D721Med (cell line): ENCODE measurements at regions not wholly inside any gene's neighbourhood (a gene's known extent, or its start where the extent isn't known, plus 50 kb on each side); places are given as distances from the start of the nearest gene placed in this dataset.

ENCODE experiments used
- DNase-seq: peaks from one replicate; pipeline ENCODE4 v3.0.0; 2011; ENCODE audit warnings: low spot score; ENCODE audit not compliant: insufficient read length
- FAIRE-seq: peaks from 2 replicates; lab custom pipeline; 2011; peaks lifted over from hg19 to GRCh38; lab: Jason Lieb, UNC
- CTCF ChIP-seq: IDR thresholded peaks from 2 replicates; pipeline ENCODE4 v1.5.1; 2012; ENCODE audit warnings: mild to moderate bottlenecking, control low read depth; ENCODE audit not compliant: insufficient read depth; ENCODE audit errors: missing control alignments

- DNase-seq: no peak
- no peak for TF ChIP-seq CTCF
- no peak for FAIRE-seq
Observed at GRCh38 chr4:180430283-180430682, 1812.9 kb upstream of the TENM3 start.

- no peak for TF ChIP-seq CTCF
- no peak for FAIRE-seq
- no peak for DNase-seq
Observed at GRCh38 chr4:180434131-180434895, 1808.9 kb upstream of the TENM3 start.

GRCh38 chr4:180436361-180436760 lies 1806.8 kb upstream of the TENM3 start:
- no peak for TF ChIP-seq CTCF
- FAIRE-seq: no peak
- no peak for DNase-seq

- FAIRE-seq (no peak), DNase-seq (no peak)
- TF ChIP-seq CTCF: no peak
Observed at GRCh38 chr4:180437601-180438000, 1805.6 kb upstream of the TENM3 start.

- no peak for DNase-seq
- no peak for TF ChIP-seq CTCF
- FAIRE-seq: no peak
Observed at GRCh38 chr4:180448306-180448705, 1794.9 kb upstream of the TENM3 start.

- DNase-seq: peak; percentile 26
- peak; percentile 90 for FAIRE-seq
- TF ChIP-seq CTCF: peak; percentile 88
Observed at GRCh38 chr4:180449395-180449956, 1793.7 kb upstream of the TENM3 start.

- FAIRE-seq: no peak
- TF ChIP-seq CTCF: no peak
- DNase-seq: no peak
Observed at GRCh38 chr4:180455226-180455625, 1788.0 kb upstream of the TENM3 start.
